ENCODE measurements at regions not wholly inside any gene's neighbourhood (a gene's known extent, or its start where the extent isn't known, plus 50 kb on each side); places are given as distances from the start of the nearest gene placed in this dataset.

GRCh38 chr1:229828461-229828860 lies 202.4 kb downstream of the URB2 start:
- TF ChIP-seq POLR2A (IDR thresholded peaks at IDR 0.05; ENCODE audit: low read depth) (no peak), CTCF (IDR thresholded peaks at IDR 0.05) (no peak), POLR2AphosphoS5 (IDR thresholded peaks at IDR 0.05) (no peak)

Measured in esophagus muscularis mucosa (tissue), 3 donors.